Tibial nerve (tissue), 4 donors: ENCODE measurements at regions not wholly inside any gene's neighbourhood (a gene's known extent, or its start where the extent isn't known, plus 50 kb on each side); places are given as distances from the start of the nearest gene placed in this dataset.

Source experiments
- EP300 ChIP-seq, 2 donors: sonication (generic); formaldehyde crosslinking; IDR thresholded peaks; one replicate each; pipeline ENCODE4 v1.6.1; 2017; ENCODE audit warnings: antibody characterized with exemption in 2 of 2, mild to moderate bottlenecking in 1 of 2
- POLR2A ChIP-seq, 2 donors: fragments of 450-650 bp; IDR thresholded peaks; one replicate each; pipeline ENCODE4 v1.6.1; 2017; ENCODE audit warnings: antibody characterized with exemption in 2 of 2, mild to moderate bottlenecking in 2 of 2, moderate library complexity in 2 of 2
- TF ChIP-seq, protein P1 (sequence below), 5 experiments: fragments of 200-600 bp in 3 of 5; fragments of 450-650 bp in 2 of 5; sonication (generic) in 3 of 5; IDR thresholded peaks; one replicate each; pipeline ENCODE4 v1.5.1; 2016 to 2019; ENCODE audit warnings: antibody characterized with exemption in 5 of 5, mild to moderate bottlenecking in 3 of 5, moderate library complexity in 2 of 5

DNA sequence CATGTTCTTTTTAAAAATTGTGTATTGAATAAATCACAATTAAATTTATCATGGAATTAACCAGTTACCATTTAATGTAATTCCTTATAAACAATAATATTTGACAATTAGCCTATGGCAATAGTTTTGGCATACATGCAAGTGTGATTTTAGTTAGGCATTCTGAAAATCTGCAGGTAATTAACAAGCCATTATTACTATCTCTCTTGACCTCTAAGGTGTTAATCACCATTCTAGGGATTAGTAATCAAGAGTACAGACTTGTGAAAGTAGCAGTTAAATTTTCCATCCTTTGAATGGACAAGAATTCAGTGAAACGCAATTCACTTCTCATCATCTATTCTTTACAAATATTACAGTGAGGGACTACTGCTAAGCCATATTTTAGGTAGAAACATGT, 127.7 kb upstream of the CHST9 start:
- TF ChIP-seq, protein P1, sequence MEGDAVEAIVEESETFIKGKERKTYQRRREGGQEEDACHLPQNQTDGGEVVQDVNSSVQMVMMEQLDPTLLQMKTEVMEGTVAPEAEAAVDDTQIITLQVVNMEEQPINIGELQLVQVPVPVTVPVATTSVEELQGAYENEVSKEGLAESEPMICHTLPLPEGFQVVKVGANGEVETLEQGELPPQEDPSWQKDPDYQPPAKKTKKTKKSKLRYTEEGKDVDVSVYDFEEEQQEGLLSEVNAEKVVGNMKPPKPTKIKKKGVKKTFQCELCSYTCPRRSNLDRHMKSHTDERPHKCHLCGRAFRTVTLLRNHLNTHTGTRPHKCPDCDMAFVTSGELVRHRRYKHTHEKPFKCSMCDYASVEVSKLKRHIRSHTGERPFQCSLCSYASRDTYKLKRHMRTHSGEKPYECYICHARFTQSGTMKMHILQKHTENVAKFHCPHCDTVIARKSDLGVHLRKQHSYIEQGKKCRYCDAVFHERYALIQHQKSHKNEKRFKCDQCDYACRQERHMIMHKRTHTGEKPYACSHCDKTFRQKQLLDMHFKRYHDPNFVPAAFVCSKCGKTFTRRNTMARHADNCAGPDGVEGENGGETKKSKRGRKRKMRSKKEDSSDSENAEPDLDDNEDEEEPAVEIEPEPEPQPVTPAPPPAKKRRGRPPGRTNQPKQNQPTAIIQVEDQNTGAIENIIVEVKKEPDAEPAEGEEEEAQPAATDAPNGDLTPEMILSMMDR (IDR thresholded peaks at IDR 0.05) = no peak
- TF ChIP-seq POLR2A (IDR thresholded peaks at IDR 0.05) (no peak), EP300 (IDR thresholded peaks at IDR 0.05) (no peak)
